HFFc6 (cell line): ENCODE measurements at regions not wholly inside any gene's neighbourhood (a gene's known extent, or its start where the extent isn't known, plus 50 kb on each side); places are given as distances from the start of the nearest gene placed in this dataset.

Source experiments
- DNase-seq: peaks from one replicate; pipeline ENCODE4 v3.0.0-alpha.2; 2018
- H3K27ac Mint-ChIP-seq: 2 replicates; pipeline ENCODE4 v1.8.0; 2020; ENCODE audit warnings: mild to moderate bottlenecking, mixed read lengths
- H3K27me3 Mint-ChIP-seq: 2 replicates; pipeline ENCODE4 v1.8.0; 2021; ENCODE audit warnings: mild to moderate bottlenecking, moderate library complexity, mixed read lengths; ENCODE audit not compliant: insufficient read depth
- H3K36me3 Mint-ChIP-seq: 2 replicates; pipeline ENCODE4 v1.8.0; 2021; ENCODE audit warnings: low read depth, mixed read lengths
- H3K4me1 Mint-ChIP-seq: 2 replicates; pipeline ENCODE4 v1.8.0; 2020; ENCODE audit warnings: low read depth, mixed read lengths
- H3K4me3 Mint-ChIP-seq: 2 replicates; pipeline ENCODE4 v1.8.0; 2020; ENCODE audit warnings: mild to moderate bottlenecking, moderate library complexity, mixed read lengths
- H3K9me3 Mint-ChIP-seq: 2 replicates; pipeline ENCODE4 v1.8.0; 2020; ENCODE audit warnings: mild to moderate bottlenecking, mixed read lengths
- TF ChIP-seq, protein P1 (sequence below): fragments of 200-600 bp; sonication (generic); IDR thresholded peaks from 2 replicates; pipeline ENCODE4 v1.5.0; 2021; ENCODE audit warnings: antibody characterized with exemption, mild to moderate bottlenecking

DNA sequence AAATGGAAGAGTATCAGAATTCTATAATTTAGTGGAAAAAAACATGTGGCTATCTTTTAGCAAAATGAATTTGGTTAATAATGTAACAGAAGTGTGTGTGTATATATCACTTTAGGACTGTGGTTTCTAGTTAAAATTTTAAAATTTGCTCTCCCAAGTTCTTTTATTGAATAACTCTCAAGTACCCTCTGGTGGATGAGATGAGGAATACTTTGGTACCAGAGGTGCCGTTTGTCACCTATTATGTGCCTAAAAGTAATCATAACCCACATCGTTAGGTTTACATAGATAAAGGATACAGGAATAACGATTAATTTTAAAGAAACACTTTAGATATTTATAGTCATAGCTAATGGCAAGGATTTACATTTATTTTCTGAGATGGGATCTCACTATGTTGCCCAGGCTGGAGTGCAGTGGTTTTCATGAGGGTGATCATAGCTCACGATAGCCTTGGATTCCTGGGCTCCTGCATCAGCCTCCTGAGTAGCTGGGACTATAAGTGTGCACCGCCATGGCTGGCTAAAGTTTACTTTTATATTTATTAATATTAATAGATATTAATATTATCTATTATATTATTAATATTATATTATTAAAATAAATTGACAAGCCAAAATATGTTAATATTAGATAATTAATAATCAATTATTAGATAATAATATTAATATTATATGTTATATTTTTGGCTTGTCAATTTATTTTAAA is 66.7 kb upstream of the CAPRIN1 start:
- DNase-seq, result peak; percentile 9
- Mint-ChIP-seq H3K4me1 (no peaks in the 10 kb centered on the region), H3K9me3 (no peaks in the 10 kb centered on the region), H3K27me3 (peaks cover 11% of the 10 kb centered on the region), H3K27ac (no peak overlapping the region), H3K36me3 (no peaks in the 10 kb centered on the region), H3K4me3 (no peak overlapping the region)
- TF ChIP-seq, protein P1, sequence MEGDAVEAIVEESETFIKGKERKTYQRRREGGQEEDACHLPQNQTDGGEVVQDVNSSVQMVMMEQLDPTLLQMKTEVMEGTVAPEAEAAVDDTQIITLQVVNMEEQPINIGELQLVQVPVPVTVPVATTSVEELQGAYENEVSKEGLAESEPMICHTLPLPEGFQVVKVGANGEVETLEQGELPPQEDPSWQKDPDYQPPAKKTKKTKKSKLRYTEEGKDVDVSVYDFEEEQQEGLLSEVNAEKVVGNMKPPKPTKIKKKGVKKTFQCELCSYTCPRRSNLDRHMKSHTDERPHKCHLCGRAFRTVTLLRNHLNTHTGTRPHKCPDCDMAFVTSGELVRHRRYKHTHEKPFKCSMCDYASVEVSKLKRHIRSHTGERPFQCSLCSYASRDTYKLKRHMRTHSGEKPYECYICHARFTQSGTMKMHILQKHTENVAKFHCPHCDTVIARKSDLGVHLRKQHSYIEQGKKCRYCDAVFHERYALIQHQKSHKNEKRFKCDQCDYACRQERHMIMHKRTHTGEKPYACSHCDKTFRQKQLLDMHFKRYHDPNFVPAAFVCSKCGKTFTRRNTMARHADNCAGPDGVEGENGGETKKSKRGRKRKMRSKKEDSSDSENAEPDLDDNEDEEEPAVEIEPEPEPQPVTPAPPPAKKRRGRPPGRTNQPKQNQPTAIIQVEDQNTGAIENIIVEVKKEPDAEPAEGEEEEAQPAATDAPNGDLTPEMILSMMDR, result peak; percentile 67

- Mint-ChIP-seq H3K36me3 (no peaks in the 10 kb centered on the region), H3K4me1 (no peaks in the 10 kb centered on the region), H3K27ac (no peak overlapping the region), H3K27me3 (peaks cover 21% of the 10 kb centered on the region), H3K9me3 (no peaks in the 10 kb centered on the region), H3K4me3 (no peak overlapping the region)
- TF ChIP-seq, protein P1, result no peak
- DNase-seq, result no peak
These were observed 68.9 kb upstream of the CAPRIN1 start for GRCh38 chr11:33982661-33983060.

GRCh38 chr11:33980897-33981296 is 70.6 kb upstream of the CAPRIN1 start:
- Mint-ChIP-seq H3K4me1 (no peaks in the 10 kb centered on the region), H3K4me3 (no peak overlapping the region), H3K9me3 (no peaks in the 10 kb centered on the region), H3K27ac (no peak overlapping the region), H3K27me3 (peaks cover 30% of the 10 kb centered on the region), H3K36me3 (no peaks in the 10 kb centered on the region)
- TF ChIP-seq, protein P1, result no peak
- no peak for DNase-seq

DNA sequence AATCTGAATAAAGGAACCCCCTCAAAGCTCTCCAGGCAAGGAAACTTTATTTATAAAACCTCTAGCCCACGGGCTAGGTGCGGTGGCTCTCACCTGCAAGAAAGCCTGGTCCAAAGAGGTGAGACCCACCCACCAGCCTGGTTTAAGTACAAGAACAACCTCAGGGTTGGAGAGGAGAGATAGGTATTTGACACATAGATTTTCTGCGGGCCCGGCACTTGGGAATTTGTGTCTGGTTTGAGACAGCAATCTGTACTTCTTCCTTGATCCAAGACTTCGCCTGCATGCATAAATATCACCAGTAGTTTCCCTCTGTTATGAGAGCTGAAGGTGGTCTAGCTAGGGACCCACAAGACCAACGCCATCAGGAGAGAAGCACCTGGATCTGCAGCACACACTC is 73.2 kb upstream of the CAPRIN1 start:
- Mint-ChIP-seq H3K4me1 (no peaks in the 10 kb centered on the region), H3K27ac (no peak overlapping the region), H3K27me3 (peaks cover 26% of the 10 kb centered on the region), H3K36me3 (no peaks in the 10 kb centered on the region), H3K9me3 (no peaks in the 10 kb centered on the region), H3K4me3 (no peak overlapping the region)
- DNase-seq, result no peak
- TF ChIP-seq, protein P1, result no peak

GRCh38 chr11:33977676-33978075 is 73.9 kb upstream of the CAPRIN1 start:
- DNase-seq, result no peak
- H3K9me3 Mint-ChIP-seq, result no peaks in the 10 kb centered on the region
- no peak overlapping the region for H3K27ac Mint-ChIP-seq
- H3K4me3 Mint-ChIP-seq, result no peak overlapping the region
- TF ChIP-seq, protein P1, result no peak
- H3K4me1 Mint-ChIP-seq, result no peaks in the 10 kb centered on the region
- no peaks in the 10 kb centered on the region for H3K36me3 Mint-ChIP-seq
- H3K27me3 Mint-ChIP-seq, result peaks cover 26% of the 10 kb centered on the region
